CD4-positive, alpha-beta T cell treated with Interleukin-15 for 1 hour (primary cell): ENCODE measurements at regions not wholly inside any gene's neighbourhood (a gene's known extent, or its start where the extent isn't known, plus 50 kb on each side); places are given as distances from the start of the nearest gene placed in this dataset.

ENCODE experiments used
- DNase-seq: peaks from one replicate; pipeline ENCODE4 v3.0.0-alpha.2; 2020

DNA sequence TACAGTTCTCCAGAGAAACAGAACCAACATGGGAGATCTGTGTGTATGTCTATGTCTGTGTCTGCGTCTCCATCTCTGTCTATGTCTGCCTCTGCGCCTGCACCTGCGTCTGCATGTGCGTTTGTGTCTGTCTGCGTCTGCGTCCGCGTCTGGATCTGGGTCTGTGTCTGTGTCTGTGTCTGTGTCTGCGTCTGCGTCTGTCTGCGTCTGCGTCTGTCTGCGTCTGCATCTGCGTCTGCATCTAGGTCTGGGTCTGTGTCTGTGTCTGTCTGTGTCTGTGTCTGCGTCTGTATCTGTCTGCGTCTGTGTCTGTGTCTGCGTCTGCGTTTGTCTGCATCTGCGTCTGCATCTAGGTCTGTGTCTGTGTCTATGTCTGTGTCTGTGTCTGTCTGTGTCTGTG lies 53.1 kb upstream of the SLC22A11 start:
- no peak for DNase-seq

DNA sequence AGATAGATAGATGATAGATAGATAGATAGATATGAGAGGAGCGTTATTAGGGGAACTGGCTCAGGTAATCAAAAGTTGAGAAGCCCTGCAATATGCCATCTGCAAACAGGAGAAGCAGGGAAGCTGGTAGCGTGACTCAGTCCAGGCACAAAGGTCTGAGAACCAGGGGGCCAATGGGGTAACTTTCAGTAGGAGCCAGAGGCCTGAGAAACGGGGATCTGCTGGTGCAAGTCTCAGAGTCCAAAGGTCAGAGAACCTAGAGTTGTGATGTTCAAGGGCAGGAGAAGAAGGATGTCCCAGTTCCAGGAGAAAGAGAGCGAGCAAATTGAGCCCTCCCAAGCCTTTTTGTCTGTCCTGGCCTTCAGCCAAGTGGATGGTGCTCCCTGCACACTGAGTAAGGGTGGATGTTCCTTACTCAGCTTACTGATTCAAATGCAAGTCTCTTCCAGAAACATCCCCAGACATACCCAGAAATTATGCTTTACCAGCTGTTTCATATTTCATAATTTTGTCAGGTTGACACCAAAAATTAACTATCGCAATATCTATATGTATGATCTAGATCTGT lies 52.5 kb upstream of the SLC22A11 start:
- DNase-seq = no peak

DNA sequence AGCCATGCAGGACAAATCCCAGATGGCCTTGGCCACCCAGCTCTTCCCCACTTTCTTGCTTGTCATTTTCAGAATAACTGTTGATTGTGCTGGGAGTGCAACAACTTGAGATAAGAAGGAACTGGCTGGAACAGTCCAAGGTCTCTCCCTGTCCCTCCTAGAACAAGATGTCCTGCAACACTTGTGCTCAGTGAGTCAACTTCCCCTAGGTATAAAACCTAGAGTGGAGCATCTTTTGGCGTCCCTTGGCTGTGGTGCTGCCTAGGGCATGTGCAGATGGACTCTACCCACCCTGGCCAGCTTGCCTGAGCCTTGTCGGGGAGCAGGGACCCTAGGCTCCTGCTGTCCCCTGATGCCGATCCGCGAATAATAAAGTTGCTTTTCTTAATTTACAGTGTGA lies 50.7 kb upstream of the SLC22A11 start:
- DNase-seq = no peak
